ENCODE measurements at regions not wholly inside any gene's neighbourhood (a gene's known extent, or its start where the extent isn't known, plus 50 kb on each side); places are given as distances from the start of the nearest gene placed in this dataset.

DNA sequence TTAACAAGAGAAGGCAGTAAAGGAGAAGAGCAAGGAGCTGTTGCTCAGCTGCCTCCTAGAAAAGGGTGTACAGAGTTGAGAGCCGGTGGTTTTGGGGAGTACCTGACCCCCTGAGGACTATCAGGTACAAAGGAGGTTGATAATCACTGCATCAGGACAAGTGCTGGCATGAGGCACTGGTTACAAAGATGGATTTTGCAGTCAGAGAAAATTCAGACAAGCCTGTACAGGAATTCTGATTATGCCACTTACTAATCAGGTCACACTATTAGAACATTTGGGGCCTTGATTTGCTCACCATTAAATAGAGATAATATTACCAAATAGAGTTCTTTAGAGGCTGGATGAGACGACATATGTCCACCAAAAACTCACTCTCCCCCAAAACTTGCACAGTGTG lies 450.9 kb upstream of the TMPO start (continued):
- TF ChIP-seq, protein P1, sequence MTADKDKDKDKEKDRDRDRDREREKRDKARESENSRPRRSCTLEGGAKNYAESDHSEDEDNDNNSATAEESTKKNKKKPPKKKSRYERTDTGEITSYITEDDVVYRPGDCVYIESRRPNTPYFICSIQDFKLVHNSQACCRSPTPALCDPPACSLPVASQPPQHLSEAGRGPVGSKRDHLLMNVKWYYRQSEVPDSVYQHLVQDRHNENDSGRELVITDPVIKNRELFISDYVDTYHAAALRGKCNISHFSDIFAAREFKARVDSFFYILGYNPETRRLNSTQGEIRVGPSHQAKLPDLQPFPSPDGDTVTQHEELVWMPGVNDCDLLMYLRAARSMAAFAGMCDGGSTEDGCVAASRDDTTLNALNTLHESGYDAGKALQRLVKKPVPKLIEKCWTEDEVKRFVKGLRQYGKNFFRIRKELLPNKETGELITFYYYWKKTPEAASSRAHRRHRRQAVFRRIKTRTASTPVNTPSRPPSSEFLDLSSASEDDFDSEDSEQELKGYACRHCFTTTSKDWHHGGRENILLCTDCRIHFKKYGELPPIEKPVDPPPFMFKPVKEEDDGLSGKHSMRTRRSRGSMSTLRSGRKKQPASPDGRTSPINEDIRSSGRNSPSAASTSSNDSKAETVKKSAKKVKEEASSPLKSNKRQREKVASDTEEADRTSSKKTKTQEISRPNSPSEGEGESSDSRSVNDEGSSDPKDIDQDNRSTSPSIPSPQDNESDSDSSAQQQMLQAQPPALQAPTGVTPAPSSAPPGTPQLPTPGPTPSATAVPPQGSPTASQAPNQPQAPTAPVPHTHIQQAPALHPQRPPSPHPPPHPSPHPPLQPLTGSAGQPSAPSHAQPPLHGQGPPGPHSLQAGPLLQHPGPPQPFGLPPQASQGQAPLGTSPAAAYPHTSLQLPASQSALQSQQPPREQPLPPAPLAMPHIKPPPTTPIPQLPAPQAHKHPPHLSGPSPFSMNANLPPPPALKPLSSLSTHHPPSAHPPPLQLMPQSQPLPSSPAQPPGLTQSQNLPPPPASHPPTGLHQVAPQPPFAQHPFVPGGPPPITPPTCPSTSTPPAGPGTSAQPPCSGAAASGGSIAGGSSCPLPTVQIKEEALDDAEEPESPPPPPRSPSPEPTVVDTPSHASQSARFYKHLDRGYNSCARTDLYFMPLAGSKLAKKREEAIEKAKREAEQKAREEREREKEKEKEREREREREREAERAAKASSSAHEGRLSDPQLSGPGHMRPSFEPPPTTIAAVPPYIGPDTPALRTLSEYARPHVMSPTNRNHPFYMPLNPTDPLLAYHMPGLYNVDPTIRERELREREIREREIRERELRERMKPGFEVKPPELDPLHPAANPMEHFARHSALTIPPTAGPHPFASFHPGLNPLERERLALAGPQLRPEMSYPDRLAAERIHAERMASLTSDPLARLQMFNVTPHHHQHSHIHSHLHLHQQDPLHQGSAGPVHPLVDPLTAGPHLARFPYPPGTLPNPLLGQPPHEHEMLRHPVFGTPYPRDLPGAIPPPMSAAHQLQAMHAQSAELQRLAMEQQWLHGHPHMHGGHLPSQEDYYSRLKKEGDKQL (CRISPR knock-in tag; IDR thresholded peaks at IDR 0.05; ENCODE audit: borderline replicate concordance) = no peak
- TF ChIP-seq ZFP1 (CRISPR knock-in tag; IDR thresholded peaks at IDR 0.05) (no peak), TSC22D4 (tag; IDR thresholded peaks at IDR 0.05) (no peak), ARID1B (IDR thresholded peaks at IDR 0.05) (no peak), ZNF384 (IDR thresholded peaks at IDR 0.05; ENCODE audit: low read depth, low read length) (no peak)

- no peaks in the 10 kb centered on the region for H3K9me3 ChIP-seq (replicated peaks; ENCODE audit: control insufficient read depth, insufficient read depth, low read depth, low read length)
- no peak overlapping the region for H3K9ac ChIP-seq (ENCODE audit: insufficient read depth in 1 of 2, low read depth in 2 of 2, low read length in 2 of 2)
- H3K36me3 ChIP-seq (ENCODE audit: control insufficient read depth, insufficient read depth, low read length) = no peaks in the 10 kb centered on the region
- H3K9me1 ChIP-seq (ENCODE audit: control insufficient read depth, insufficient read depth, low read length) = no peaks in the 10 kb centered on the region
- intact Hi-C loops (cut with micrococcal nuclease) = no loop called here
- H4K20me1 ChIP-seq (replicated peaks; ENCODE audit: control insufficient read depth, insufficient read depth, low read length) = no peaks in the 10 kb centered on the region
- CTCF ChIA-PET (ENCODE audit: low intra/inter-chr PET ratio) = no interaction called here
- no peak overlapping the region for H3K27ac ChIP-seq (ENCODE audit: extremely low read depth, low read depth, low read length)
- ATAC-seq (no peak), DNase-seq (ENCODE audit: extremely low read depth in 1 of 4, low spot score in 3 of 4) (no peak), FAIRE-seq (no peak)
- in situ Hi-C loops (cut with MboI) = no loop called here
- no peaks in the 10 kb centered on the region for H3K27me3 ChIP-seq (ENCODE audit: control insufficient read depth in 2 of 2, insufficient read depth in 2 of 2, low read length in 2 of 2)
- no peak overlapping the region for H2AFZ ChIP-seq (ENCODE audit: low read depth, low read length)
- H3K4me2 ChIP-seq (ENCODE audit: insufficient read depth, low read length) = no peak overlapping the region
- H3K4me1 ChIP-seq (replicated peaks in 1 of 2; ENCODE audit: control insufficient read depth in 2 of 2, insufficient read depth in 2 of 2, low read length in 2 of 2) = no peaks in the 10 kb centered on the region
- no TSS peak for BruUV-seq (replicated peaks)
- POLR2A ChIA-PET = no interaction called here
- 2% methylated on average over 7 of the region's 7 CpGs for WGBS (ENCODE audit: insufficient coverage, low coverage, missing lambda C conversion rate)
- H3K4me3 ChIP-seq = no peak overlapping the region
- H3K79me2 ChIP-seq (ENCODE audit: control insufficient read depth, insufficient read depth, low read length) = no peaks in the 10 kb centered on the region
- TF ChIP-seq THAP12 (CRISPR knock-in tag; IDR thresholded peaks at IDR 0.05) (no peak), RCOR1 (IDR thresholded peaks at IDR 0.05; ENCODE audit: borderline replicate concordance in 1 of 2, low read depth in 2 of 2, low read length in 2 of 2) (no peak), CEBPG (CRISPR knock-in tag; IDR thresholded peaks at IDR 0.05) (no peak), CEBPG (tag; conservative IDR thresholded peaks at IDR 0.05 in 1 of 2, IDR thresholded peaks at IDR 0.05 in 1 of 2) (no peak), NCOA6 (IDR thresholded peaks at IDR 0.05) (no peak), ZNF165 (CRISPR knock-in tag; IDR thresholded peaks at IDR 0.05; ENCODE audit: borderline replicate concordance) (no peak), E2F6 (IDR thresholded peaks at IDR 0.05; ENCODE audit: borderline replicate concordance in 1 of 2, extremely low read depth in 1 of 2, insufficient read depth in 1 of 2, insufficient read length in 1 of 2, low read depth in 1 of 2, low read length in 1 of 2, poor library complexity in 1 of 2, severe bottlenecking in 1 of 2) (no peak), CXXC5 (CRISPR knock-in tag; IDR thresholded peaks at IDR 0.05) (no peak), ZNF445 (CRISPR knock-in tag; IDR thresholded peaks at IDR 0.05; ENCODE audit: low read depth) (no peak)
Observed at GRCh38 chr12:98067795-98068194, 447.6 kb upstream of the TMPO start.

Measured in K562 (cell line).